Chondrocyte (in vitro differentiated cells): ENCODE measurements at regions not wholly inside any gene's neighbourhood (a gene's known extent, or its start where the extent isn't known, plus 50 kb on each side); places are given as distances from the start of the nearest gene placed in this dataset.

Experiments used
- DNase-seq: peaks from one replicate; pipeline ENCODE4 v3.0.0; 2021; ENCODE audit warnings: mixed read lengths, low spot score
- H3K27ac Mint-ChIP-seq: one replicate; pipeline ENCODE4 v1.8.0; 2021; ENCODE audit warnings: mild to moderate bottlenecking, moderate library complexity, mixed read lengths; ENCODE audit not compliant: unreplicated experiment
- H3K27me3 Mint-ChIP-seq: 2 replicates; pipeline ENCODE4 v1.8.0; 2021; ENCODE audit warnings: low read depth, mixed read lengths
- H3K36me3 Mint-ChIP-seq: 2 replicates; pipeline ENCODE4 v1.8.0; 2021; ENCODE audit warnings: low read depth, mixed read lengths
- H3K4me1 Mint-ChIP-seq: 2 replicates; pipeline ENCODE4 v1.8.0; 2021; ENCODE audit warnings: low read depth, mild to moderate bottlenecking, mixed read lengths
- H3K4me3 Mint-ChIP-seq: one replicate; pipeline ENCODE4 v1.8.0; 2021; ENCODE audit warnings: mild to moderate bottlenecking, moderate library complexity, mixed read lengths; ENCODE audit not compliant: unreplicated experiment
- H3K9me3 Mint-ChIP-seq: 2 replicates; pipeline ENCODE4 v1.8.0; 2021; ENCODE audit warnings: low read depth, mixed read lengths
- TF ChIP-seq, protein P1 (sequence below): fragments of 200-600 bp; sonication (generic); IDR thresholded peaks from 2 replicates; pipeline ENCODE4 v1.5.0; 2021; ENCODE audit warnings: antibody characterized with exemption, mild to moderate bottlenecking, moderate library complexity

- TF ChIP-seq, protein P1, sequence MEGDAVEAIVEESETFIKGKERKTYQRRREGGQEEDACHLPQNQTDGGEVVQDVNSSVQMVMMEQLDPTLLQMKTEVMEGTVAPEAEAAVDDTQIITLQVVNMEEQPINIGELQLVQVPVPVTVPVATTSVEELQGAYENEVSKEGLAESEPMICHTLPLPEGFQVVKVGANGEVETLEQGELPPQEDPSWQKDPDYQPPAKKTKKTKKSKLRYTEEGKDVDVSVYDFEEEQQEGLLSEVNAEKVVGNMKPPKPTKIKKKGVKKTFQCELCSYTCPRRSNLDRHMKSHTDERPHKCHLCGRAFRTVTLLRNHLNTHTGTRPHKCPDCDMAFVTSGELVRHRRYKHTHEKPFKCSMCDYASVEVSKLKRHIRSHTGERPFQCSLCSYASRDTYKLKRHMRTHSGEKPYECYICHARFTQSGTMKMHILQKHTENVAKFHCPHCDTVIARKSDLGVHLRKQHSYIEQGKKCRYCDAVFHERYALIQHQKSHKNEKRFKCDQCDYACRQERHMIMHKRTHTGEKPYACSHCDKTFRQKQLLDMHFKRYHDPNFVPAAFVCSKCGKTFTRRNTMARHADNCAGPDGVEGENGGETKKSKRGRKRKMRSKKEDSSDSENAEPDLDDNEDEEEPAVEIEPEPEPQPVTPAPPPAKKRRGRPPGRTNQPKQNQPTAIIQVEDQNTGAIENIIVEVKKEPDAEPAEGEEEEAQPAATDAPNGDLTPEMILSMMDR = no peak
- Mint-ChIP-seq H3K27me3 (no peaks in the 10 kb centered on the region), H3K9me3 (peaks cover 40% of the 10 kb centered on the region), H3K27ac (no peak overlapping the region), H3K4me3 (no peak overlapping the region), H3K36me3 (peaks cover 15% of the 10 kb centered on the region), H3K4me1 (no peaks in the 10 kb centered on the region)
- DNase-seq = no peak
These were observed 933.6 kb downstream of the EFNA5 start for GRCh38 chr5:106737111-106737510.

- H3K4me1 Mint-ChIP-seq = no peaks in the 10 kb centered on the region
- peaks cover 19% of the 10 kb centered on the region for H3K36me3 Mint-ChIP-seq
- H3K27ac Mint-ChIP-seq = no peak overlapping the region
- peaks cover 50% of the 10 kb centered on the region for H3K9me3 Mint-ChIP-seq
- H3K27me3 Mint-ChIP-seq = no peaks in the 10 kb centered on the region
- DNase-seq = no peak
- no peak overlapping the region for H3K4me3 Mint-ChIP-seq
- TF ChIP-seq, protein P1 = no peak
These were observed 938.1 kb downstream of the EFNA5 start for GRCh38 chr5:106732624-106733023.

- TF ChIP-seq, protein P1 = no peak
- Mint-ChIP-seq H3K4me1 (no peaks in the 10 kb centered on the region), H3K9me3 (peaks cover 48% of the 10 kb centered on the region), H3K4me3 (no peak overlapping the region), H3K27ac (no peak overlapping the region), H3K27me3 (no peaks in the 10 kb centered on the region), H3K36me3 (peaks cover 19% of the 10 kb centered on the region)
- no peak for DNase-seq
These were observed 939.8 kb downstream of the EFNA5 start for GRCh38 chr5:106730912-106731311.

DNA sequence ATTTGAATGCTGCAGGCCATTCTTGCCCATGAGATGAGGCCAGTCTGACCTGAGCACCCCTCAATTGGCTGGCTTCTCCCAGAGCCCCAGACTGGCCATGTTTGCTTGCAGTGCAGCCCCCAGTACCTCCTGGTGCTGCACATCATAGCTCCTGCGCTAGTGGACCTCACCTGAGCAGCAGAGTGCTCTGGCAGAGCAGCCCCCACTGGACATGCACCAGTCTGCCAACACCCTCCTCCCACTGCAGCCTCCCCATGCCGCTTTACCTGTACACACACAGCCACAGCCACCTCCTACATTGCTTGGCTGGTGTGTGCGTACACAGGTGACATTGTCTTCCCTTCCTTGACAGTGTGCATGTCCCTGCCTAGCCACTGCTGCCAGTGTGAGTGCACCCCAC, 940.2 kb downstream of the EFNA5 start:
- Mint-ChIP-seq H3K9me3 (peaks cover 44% of the 10 kb centered on the region), H3K4me3 (no peak overlapping the region), H3K4me1 (no peaks in the 10 kb centered on the region), H3K27ac (no peak overlapping the region), H3K36me3 (peaks cover 19% of the 10 kb centered on the region), H3K27me3 (no peaks in the 10 kb centered on the region)
- TF ChIP-seq, protein P1 = no peak
- peak; percentile 56 for DNase-seq

DNA sequence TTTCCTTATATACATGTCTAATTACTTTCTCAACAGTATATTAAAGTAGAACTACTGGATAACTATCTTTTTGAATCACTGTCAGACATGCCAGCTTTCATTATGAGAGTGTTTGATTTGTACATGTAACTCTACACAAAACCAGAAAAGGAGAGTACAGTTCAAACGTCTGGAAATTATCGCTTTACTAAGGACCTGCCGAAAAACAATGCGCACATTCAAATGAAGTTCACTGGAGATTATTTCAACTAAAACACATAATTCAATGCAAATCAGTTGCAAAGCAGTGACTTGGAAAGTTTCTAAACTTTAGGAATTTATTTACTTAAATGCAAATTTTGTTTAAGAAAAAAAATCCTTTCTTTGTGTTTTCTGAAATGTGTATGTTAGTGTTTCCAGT, 942.5 kb downstream of the EFNA5 start:
- TF ChIP-seq, protein P1 = no peak
- no peaks in the 10 kb centered on the region for H3K4me1 Mint-ChIP-seq

More for the DNA sequence above, 942.5 kb downstream of the EFNA5 start:
- DNase-seq = no peak
- H3K4me3 Mint-ChIP-seq = no peak overlapping the region
- H3K9me3 Mint-ChIP-seq = peaks cover 21% of the 10 kb centered on the region
- H3K27me3 Mint-ChIP-seq = no peaks in the 10 kb centered on the region
- peaks cover 10% of the 10 kb centered on the region for H3K36me3 Mint-ChIP-seq
- no peak overlapping the region for H3K27ac Mint-ChIP-seq
